ENCODE measurements at regions not wholly inside any gene's neighbourhood (a gene's known extent, or its start where the extent isn't known, plus 50 kb on each side); places are given as distances from the start of the nearest gene placed in this dataset.

GRCh38 chr3:30069056-30069455 lies 537.3 kb upstream of the TGFBR2 start:
- no peak for DNase-seq (ENCODE audit: low spot score in 2 of 2, unreplicated experiment in 2 of 2)
- Mint-ChIP-seq H3K4me3 (no peak overlapping the region), H3K27me3 (ENCODE audit: low read depth) (no peaks in the 10 kb centered on the region), H3K9me3 (peaks cover 20% of the 10 kb centered on the region), H3K36me3 (peaks cover 11% of the 10 kb centered on the region), H3K4me1 (peaks cover 32% of the 10 kb centered on the region), H3K27ac (peak overlapping the region; percentile 11)
- TF ChIP-seq CTCF (IDR thresholded peaks at IDR 0.05; ENCODE audit: unreplicated experiment) = no peak

- Mint-ChIP-seq H3K9me3 (peaks cover 21% of the 10 kb centered on the region), H3K4me1 (peaks cover 38% of the 10 kb centered on the region)
Measured at GRCh38 chr3:30073040-30073439, 533.4 kb upstream of the TGFBR2 start.

GRCh38 chr3:30073622-30074021 lies 532.8 kb upstream of the TGFBR2 start:
- no peak for DNase-seq (ENCODE audit: low spot score in 2 of 2, unreplicated experiment in 2 of 2)
- Mint-ChIP-seq H3K27me3 (ENCODE audit: low read depth) (no peaks in the 10 kb centered on the region), H3K36me3 (peaks cover 20% of the 10 kb centered on the region), H3K4me3 (no peak overlapping the region), H3K27ac (peak overlapping the region; percentile 90), H3K9me3 (peaks cover 21% of the 10 kb centered on the region), H3K4me1 (peaks cover 36% of the 10 kb centered on the region)
- TF ChIP-seq CTCF (IDR thresholded peaks at IDR 0.05; ENCODE audit: unreplicated experiment) = no peak

More at GRCh38 chr3:30073040-30073439, 533.4 kb upstream of the TGFBR2 start:
- no peak for TF ChIP-seq CTCF (IDR thresholded peaks at IDR 0.05; ENCODE audit: unreplicated experiment)
- no peaks in the 10 kb centered on the region for H3K27me3 Mint-ChIP-seq (ENCODE audit: low read depth)
- no peak for DNase-seq (ENCODE audit: low spot score in 2 of 2, unreplicated experiment in 2 of 2)
- no peak overlapping the region for H3K4me3 Mint-ChIP-seq
- peaks cover 20% of the 10 kb centered on the region for H3K36me3 Mint-ChIP-seq
- H3K27ac Mint-ChIP-seq = peak overlapping the region; percentile 90

GRCh38 chr3:30075514-30075913 lies 530.9 kb upstream of the TGFBR2 start:
- Mint-ChIP-seq H3K27ac (peak overlapping the region; percentile 76), H3K4me1 (peaks cover 38% of the 10 kb centered on the region), H3K9me3 (peaks cover 21% of the 10 kb centered on the region), H3K36me3 (peaks cover 19% of the 10 kb centered on the region), H3K27me3 (ENCODE audit: low read depth) (no peaks in the 10 kb centered on the region), H3K4me3 (no peak overlapping the region)
- no peak for DNase-seq (ENCODE audit: low spot score in 2 of 2, unreplicated experiment in 2 of 2)
- no peak for TF ChIP-seq CTCF (IDR thresholded peaks at IDR 0.05; ENCODE audit: unreplicated experiment)

- no peak for TF ChIP-seq CTCF (IDR thresholded peaks at IDR 0.05; ENCODE audit: unreplicated experiment)
- H3K27me3 Mint-ChIP-seq (ENCODE audit: low read depth) = no peaks in the 10 kb centered on the region
Measured at GRCh38 chr3:30076899-30077298, 529.5 kb upstream of the TGFBR2 start.

GRCh38 chr3:30077746-30078145 lies 528.7 kb upstream of the TGFBR2 start:
- DNase-seq (ENCODE audit: low spot score in 2 of 2, unreplicated experiment in 2 of 2) = no peak
- peaks cover 26% of the 10 kb centered on the region for H3K36me3 Mint-ChIP-seq
- TF ChIP-seq CTCF (IDR thresholded peaks at IDR 0.05; ENCODE audit: unreplicated experiment) = no peak
- H3K27me3 Mint-ChIP-seq (ENCODE audit: low read depth) = no peaks in the 10 kb centered on the region
- peaks cover 40% of the 10 kb centered on the region for H3K4me1 Mint-ChIP-seq
- H3K27ac Mint-ChIP-seq = no peak overlapping the region
- no peak overlapping the region for H3K4me3 Mint-ChIP-seq
- peaks cover 23% of the 10 kb centered on the region for H3K9me3 Mint-ChIP-seq

More at GRCh38 chr3:30076899-30077298, 529.5 kb upstream of the TGFBR2 start:
- Mint-ChIP-seq H3K36me3 (peaks cover 22% of the 10 kb centered on the region), H3K4me1 (peaks cover 38% of the 10 kb centered on the region), H3K9me3 (peaks cover 18% of the 10 kb centered on the region), H3K4me3 (no peak overlapping the region), H3K27ac (no peak overlapping the region)
- no peak for DNase-seq (ENCODE audit: low spot score in 2 of 2, unreplicated experiment in 2 of 2)
